ENCODE measurements at regions not wholly inside any gene's neighbourhood (a gene's known extent, or its start where the extent isn't known, plus 50 kb on each side); places are given as distances from the start of the nearest gene placed in this dataset.

DNA sequence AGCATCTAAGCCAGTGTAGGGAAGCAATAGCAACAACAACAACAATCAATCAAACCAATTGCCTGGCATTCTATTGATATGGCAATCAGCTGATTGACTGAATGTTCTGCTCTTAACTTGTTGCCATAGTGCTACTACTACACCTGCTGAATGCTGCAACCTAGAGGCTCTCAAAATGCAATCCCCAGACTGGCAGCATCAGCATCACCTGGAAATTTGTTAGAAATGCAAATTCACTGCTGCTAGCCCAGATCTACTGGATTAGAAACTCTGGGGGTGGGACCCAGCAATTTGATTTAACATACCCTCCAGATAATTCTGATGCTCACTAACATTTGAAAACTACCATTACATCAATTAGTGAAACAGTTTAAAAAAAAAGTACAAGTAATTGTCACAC, 363.6 kb downstream of the SNAPC1 start:
- TF ChIP-seq POLR2A (IDR thresholded peaks at IDR 0.05) = no peak
- TF ChIP-seq CTCF (IDR thresholded peaks at IDR 0.05) = no peak

Data from body of pancreas (tissue), 4 donors.